Ishikawa (cell line): ENCODE measurements at regions not wholly inside any gene's neighbourhood (a gene's known extent, or its start where the extent isn't known, plus 50 kb on each side); places are given as distances from the start of the nearest gene placed in this dataset.

ENCODE experiments used
- EP300 ChIP-seq: IDR thresholded peaks from 2 replicates; pipeline ENCODE4 v1.6.1; 2012; ENCODE audit warnings: borderline replicate concordance
- TF ChIP-seq, protein P1 (sequence below): IDR thresholded peaks from 2 replicates; pipeline ENCODE4 v1.6.1; 2012; ENCODE audit warnings: low read depth, mild to moderate bottlenecking

DNA sequence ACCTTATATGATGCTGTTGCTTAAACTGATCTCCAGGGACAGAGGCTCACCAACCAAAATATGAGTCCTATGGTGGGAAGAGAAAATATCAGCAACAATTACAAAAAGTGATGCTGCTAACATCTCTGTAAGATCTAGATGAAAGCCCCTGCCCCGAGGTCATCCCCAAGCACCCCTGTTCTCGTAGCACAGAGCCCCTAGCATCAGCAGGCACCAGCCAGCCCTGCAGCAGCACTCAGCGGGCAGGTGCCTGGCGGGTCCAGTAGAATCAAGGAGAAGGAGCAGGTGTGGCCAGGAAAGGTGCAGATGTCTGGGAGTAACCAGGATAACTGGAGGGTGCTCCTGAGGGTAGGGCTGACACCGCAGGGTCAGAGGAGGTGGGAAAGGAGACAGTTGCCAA is 474.2 kb upstream of the MYT1L start:
- TF ChIP-seq EP300: no peak
- TF ChIP-seq, protein P1, sequence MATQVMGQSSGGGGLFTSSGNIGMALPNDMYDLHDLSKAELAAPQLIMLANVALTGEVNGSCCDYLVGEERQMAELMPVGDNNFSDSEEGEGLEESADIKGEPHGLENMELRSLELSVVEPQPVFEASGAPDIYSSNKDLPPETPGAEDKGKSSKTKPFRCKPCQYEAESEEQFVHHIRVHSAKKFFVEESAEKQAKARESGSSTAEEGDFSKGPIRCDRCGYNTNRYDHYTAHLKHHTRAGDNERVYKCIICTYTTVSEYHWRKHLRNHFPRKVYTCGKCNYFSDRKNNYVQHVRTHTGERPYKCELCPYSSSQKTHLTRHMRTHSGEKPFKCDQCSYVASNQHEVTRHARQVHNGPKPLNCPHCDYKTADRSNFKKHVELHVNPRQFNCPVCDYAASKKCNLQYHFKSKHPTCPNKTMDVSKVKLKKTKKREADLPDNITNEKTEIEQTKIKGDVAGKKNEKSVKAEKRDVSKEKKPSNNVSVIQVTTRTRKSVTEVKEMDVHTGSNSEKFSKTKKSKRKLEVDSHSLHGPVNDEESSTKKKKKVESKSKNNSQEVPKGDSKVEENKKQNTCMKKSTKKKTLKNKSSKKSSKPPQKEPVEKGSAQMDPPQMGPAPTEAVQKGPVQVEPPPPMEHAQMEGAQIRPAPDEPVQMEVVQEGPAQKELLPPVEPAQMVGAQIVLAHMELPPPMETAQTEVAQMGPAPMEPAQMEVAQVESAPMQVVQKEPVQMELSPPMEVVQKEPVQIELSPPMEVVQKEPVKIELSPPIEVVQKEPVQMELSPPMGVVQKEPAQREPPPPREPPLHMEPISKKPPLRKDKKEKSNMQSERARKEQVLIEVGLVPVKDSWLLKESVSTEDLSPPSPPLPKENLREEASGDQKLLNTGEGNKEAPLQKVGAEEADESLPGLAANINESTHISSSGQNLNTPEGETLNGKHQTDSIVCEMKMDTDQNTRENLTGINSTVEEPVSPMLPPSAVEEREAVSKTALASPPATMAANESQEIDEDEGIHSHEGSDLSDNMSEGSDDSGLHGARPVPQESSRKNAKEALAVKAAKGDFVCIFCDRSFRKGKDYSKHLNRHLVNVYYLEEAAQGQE: no peak
